ENCODE measurements at regions not wholly inside any gene's neighbourhood (a gene's known extent, or its start where the extent isn't known, plus 50 kb on each side); places are given as distances from the start of the nearest gene placed in this dataset.
A peak's percentile ranks its signal among the peaks of the same experiment; 100 is the strongest.
"Not testable (repeated sequence)": the region's sequence is repeated elsewhere in the genome, so short reads cannot be mapped to it uniquely, and the experiment has no call there.

GRCh38 chr15:95068701-95069521 is 837.5 kb downstream of the MCTP2 start:
- DNase-seq (ENCODE audit: low read depth in 2 of 2) = no peak

DNA sequence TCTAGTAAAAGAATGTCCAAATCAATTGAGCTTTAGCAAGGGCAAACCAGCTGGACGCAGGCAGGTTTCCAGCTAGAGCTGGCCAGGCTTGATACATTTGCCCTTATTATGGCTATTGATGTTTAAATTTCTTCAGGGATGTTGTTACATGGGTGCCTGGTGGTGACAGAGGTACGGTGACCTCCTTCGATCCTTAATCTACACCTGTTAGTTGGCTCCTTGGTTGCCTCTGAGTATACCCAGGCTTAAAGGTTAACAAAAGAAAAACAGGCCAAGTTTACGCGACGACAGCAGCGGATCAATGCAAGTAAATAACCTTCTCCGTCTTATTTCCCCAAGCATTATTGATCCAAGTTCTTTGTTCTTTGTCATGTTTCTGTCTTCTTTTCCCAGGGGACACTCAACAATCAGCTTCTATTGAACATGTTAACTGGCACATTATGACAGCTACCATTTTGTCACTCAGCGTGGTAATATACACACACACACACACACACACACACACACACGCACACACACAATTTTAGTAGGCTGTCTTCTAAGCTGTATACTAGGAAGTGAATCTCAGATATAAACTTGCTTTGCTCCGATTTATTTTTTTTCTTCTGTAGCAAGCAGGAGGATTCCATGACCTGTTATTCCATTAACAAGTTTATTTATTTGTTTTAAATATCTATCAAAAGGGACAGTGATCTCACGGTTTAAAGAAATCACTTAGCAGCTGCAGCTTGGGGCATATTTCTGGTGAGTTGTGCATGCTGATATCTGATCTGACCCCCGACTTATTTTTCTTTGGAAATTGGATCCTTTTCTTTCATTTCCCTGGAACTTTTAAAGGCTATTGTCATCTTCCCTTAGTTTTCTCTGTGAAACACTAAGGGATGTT is 844.7 kb downstream of the MCTP2 start:
- no peak for DNase-seq (ENCODE audit: low read depth in 2 of 2)

DNA sequence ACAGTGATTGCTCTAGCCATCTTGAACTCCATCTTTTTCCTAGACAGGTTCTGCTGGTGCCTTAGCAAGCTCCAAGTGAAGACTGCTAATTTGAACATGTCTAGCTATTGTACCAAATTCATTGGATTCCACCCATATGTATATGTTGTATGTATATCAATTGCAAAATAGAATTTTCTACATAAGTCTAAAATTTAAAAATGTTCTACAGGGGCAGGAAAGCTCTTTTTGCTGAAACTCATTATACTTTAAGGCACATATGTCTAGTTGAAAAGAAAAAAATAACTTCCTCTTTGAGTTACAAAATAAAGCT is 845.3 kb downstream of the MCTP2 start:
- DNase-seq (ENCODE audit: low read depth in 2 of 2) = no peak

- DNase-seq (ENCODE audit: low read depth in 2 of 2) = no peak
These were observed 846.6 kb downstream of the MCTP2 start for GRCh38 chr15:95078003-95078402.

- DNase-seq (ENCODE audit: low read depth in 2 of 2) = not testable (repeated sequence)
These were observed 848.9 kb downstream of the MCTP2 start for GRCh38 chr15:95080228-95080627.

DNA sequence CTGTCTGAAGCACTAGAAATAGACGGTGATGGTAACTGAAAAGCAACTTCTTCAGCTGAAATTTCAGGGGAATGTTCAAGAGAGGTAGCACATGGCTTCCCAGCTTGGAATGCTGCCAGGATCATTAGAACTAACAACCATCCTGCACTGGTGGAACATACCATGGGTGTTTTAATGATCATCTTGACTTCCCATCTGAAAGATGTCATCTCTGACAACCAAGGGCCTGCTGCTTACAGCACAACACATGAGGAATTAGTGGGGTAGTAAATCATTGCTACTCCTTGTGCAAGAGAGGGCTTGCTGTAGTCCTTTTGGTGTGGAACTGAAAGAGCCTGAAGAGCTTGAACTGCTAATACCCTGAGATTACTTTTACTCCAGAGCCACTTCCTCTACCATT is 853.7 kb downstream of the MCTP2 start:
- DNase-seq (ENCODE audit: low read depth in 2 of 2) = no peak

DNA sequence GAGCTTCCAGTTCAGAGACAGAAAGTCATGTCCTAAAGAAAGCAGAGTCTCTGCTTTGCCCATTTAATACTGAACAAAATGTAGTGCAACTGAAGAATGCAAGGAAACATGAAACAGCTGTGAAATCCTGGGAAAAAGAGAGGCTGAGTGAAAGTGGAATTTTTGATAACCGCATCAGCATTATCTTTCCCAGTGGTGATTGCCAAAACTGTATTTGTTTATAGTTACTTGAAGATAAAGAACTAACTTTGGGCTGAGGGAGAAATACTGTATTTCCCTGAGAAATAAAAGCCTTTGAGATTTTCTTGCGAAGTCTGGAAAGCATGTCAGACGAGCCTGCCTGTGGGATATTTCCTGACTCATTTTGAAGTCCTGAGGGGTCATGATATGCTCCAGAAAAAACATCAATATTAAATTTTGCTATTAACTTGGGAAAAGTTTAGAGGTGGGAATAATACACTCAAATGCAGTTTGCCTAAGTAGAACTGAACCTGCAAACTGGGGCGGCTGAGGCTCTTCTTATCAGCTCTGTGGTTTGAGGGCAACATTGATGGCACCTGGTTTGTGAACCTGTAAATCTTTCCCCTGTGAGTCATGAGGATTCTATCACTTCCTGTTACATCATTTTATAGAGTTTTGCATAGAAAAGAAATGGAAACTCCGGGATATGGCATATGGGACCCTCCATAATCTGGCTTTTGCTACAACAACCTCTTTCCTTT is 855.3 kb downstream of the MCTP2 start:
- peak; percentile 31 to 66 for DNase-seq (ENCODE audit: low read depth in 2 of 2)

- DNase-seq (ENCODE audit: low read depth in 2 of 2) = no peak
These were observed 855.9 kb downstream of the MCTP2 start for GRCh38 chr15:95087253-95087609.

- DNase-seq (ENCODE audit: low read depth in 2 of 2) = no peak
These were observed 860.1 kb downstream of the MCTP2 start for GRCh38 chr15:95091444-95091843.

DNA sequence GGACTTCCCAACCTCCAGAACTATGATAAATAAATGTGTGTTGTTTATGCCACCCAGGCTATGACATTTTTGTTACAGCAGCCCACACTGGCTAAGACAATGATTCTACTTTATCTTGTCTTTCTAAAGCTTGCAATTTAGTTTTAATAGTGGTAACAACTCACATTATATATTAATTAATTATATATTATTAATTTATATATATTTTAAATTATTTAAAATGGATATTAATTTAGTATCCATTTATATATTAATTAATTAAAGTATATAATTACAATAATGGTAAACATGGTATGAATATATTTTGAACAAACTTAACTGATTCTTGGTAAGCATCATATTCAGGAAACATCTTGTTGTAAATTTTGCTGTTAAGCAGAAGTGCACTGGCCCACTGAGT is 863.9 kb downstream of the MCTP2 start:
- DNase-seq (ENCODE audit: low read depth in 2 of 2) = no peak

DNA sequence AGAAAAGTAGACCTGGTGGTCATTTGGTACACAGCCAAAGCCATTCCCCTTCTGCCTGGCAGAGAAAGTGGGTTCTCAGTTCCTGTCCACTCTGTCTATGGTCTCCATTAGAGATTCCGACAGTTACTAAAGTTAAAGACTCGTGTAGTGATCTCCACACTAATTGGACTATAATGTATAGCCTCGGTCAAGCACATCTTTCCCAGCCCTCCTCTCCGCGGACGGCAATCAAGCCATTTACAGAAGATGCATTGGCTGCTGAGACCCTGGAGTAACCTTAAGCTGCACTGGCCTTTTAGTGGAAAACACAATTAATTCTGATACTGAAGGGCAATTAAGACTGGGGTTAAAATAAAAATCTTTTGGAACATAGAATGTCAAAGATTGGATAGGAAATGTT is 865.3 kb downstream of the MCTP2 start:
- DNase-seq (ENCODE audit: low read depth in 2 of 2) = no peak

DNA sequence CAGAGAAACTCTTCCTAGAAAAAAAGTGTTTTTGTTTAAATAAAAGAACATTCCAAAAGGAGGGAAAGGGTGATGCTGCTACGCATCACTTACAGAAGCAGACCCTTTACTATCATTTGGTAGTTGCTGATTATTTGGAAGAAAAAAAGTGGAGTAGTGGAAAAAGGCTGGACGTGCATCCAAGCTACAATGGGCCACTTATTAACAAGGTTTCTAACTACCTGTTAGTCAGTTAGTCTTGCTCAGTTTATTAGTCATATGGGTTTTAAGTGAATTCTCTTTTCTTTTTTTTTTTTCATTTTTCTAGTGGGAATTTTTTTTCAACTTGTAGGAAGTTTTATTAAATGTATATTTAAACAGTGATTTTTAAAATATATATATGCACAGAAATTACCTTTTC is 866.0 kb downstream of the MCTP2 start:
- DNase-seq (ENCODE audit: low read depth in 2 of 2) = no peak

GRCh38 chr15:95105229-95105628 is 873.9 kb downstream of the MCTP2 start:
- DNase-seq (ENCODE audit: low read depth in 2 of 2) = no peak

DNA sequence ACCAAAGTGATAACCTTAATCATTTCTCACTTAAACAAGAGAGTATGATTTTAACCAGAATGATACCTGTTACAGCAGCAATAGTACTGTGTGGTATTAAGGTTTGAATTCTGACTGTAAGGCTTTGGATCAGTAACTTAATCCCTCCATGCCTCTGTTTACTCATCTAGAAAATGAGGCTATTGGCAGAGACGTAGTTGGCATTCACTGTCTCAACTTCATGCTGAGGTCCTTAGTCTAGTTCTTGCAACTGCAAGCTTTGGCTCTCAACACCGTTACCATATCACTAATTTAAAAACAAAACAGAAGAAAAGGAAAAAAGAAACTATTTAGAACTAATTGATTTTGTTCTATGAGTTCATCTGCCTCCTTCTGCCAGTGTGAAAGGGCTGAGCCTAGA is 875.4 kb downstream of the MCTP2 start:
- no peak for DNase-seq (ENCODE audit: low read depth in 2 of 2)

DNA sequence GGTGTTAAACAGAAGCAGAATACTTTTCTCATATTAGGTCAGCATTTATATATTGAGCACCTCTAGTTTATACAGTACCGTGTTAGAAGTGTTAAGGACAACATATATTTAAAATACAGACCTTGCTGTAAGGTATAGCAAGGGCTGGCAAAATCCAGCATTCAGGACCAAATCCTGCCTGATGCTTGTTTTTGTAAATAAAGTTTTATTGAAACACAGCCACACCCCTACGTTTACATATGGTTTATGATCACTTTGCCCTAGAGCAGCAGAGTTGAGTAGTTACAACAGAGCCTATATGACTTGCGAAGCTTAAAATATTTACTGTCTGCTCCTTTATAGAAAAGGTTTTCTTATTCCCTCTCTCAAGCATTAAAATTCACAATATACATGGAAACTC is 877.3 kb downstream of the MCTP2 start:
- DNase-seq (ENCODE audit: low read depth in 2 of 2) = no peak

- no peak for DNase-seq (ENCODE audit: low read depth in 2 of 2)
These were observed 880.6 kb downstream of the MCTP2 start for GRCh38 chr15:95111969-95112368.

DNA sequence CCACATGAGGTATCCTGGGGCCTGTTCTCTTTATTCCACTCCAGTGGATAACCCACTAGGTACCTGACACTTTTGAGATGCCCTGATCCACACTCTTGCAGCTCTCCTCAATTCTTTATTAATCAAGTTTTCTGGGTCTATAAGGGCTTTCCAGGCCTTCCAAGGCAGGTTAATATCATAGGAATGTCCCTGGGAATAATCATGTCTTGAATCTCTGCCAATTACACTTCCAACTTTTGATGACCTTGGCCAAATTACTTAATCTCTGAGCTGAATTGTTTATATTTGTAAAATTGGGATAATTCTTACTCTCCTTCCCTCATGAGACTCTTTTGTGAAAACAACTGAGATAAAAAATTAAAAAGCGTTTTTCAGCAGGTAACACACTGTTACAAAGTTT is 881.7 kb downstream of the MCTP2 start:
- DNase-seq (ENCODE audit: low read depth in 2 of 2) = peak in 1 of 2 donors; percentile 10

GRCh38 chr15:95119041-95119610 is 887.8 kb downstream of the MCTP2 start:
- DNase-seq (ENCODE audit: low read depth in 2 of 2) = peak in 1 of 2 donors; percentile 52

DNA sequence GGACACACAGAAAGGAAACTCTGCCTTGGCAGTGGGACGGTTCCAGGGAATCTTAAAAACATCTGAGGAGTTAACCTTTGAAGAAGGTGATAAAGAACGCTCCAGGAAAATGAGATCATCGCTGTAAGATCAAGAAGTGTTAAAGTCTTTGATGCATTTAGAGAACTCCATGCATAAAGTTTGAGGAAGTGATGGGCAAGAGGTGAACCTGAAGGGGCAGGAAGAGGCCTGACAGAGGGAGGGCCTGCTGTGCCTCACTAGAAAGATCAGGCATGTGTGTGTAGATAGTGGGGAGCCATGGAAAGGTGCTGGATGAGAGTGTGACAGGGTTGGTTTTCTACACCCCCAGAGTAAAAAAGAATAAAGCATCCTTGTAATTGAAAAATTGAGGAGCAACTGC is 889.2 kb downstream of the MCTP2 start:
- DNase-seq (ENCODE audit: low read depth in 2 of 2) = no peak

GRCh38 chr15:95121191-95121590 is 889.8 kb downstream of the MCTP2 start:
- no peak for DNase-seq (ENCODE audit: low read depth in 2 of 2)

GRCh38 chr15:95125803-95126202 is 894.4 kb downstream of the MCTP2 start:
- no peak for DNase-seq (ENCODE audit: low read depth in 2 of 2)

DNA sequence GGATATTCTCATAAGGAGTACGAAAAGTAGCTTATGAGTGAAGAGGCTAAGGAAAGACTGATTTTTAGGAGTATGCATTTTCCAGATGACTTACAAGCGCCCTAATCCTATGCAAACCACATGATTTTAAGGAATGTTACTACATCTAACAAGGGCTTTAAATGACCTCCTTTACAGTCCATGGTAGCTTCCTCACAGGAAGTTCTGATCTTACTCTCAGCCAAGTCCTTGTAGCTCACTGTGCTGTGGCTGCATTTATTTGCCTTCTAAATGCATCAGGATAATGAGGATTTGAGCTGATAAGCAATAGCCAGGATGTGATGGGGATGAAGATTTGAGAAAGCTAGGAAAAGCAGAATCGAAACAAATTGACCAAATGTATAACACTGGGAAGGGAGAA is 896.0 kb downstream of the MCTP2 start:
- peak in 1 of 2 donors; percentile 48 for DNase-seq (ENCODE audit: low read depth in 2 of 2)

Measured in dermis microvascular lymphatic vessel endothelial cell (primary cell).